OCI-LY1 (cell line): ENCODE measurements at regions not wholly inside any gene's neighbourhood (a gene's known extent, or its start where the extent isn't known, plus 50 kb on each side); places are given as distances from the start of the nearest gene placed in this dataset.

Experiments used
- CTCF ChIP-seq: fragments of 200-600 bp; sonication (generic), shearing (Covaris generic); IDR thresholded peaks from 2 replicates; pipeline ENCODE4 v1.5.1; 2017; ENCODE audit warnings: mild to moderate bottlenecking, antibody characterized with exemption, low read length, moderate library complexity, mixed read lengths
- EZH2 ChIP-seq: fragments of 200-600 bp; sonication (generic), shearing (Covaris generic); IDR thresholded peaks from 2 replicates; pipeline ENCODE4 v1.8.0; 2017; ENCODE audit warnings: borderline replicate concordance, mixed run types, mild to moderate bottlenecking, antibody characterized with exemption, low read length, moderate library complexity, mixed read lengths

- TF ChIP-seq CTCF = no peak
- TF ChIP-seq EZH2 = no peak
Measured at GRCh38 chr1:209102531-209102930, 481.0 kb upstream of the CAMK1G start.
